H1 (cell line): ENCODE measurements at regions not wholly inside any gene's neighbourhood (a gene's known extent, or its start where the extent isn't known, plus 50 kb on each side); places are given as distances from the start of the nearest gene placed in this dataset.

Source experiments
- CTCF ChIA-PET: fragments of 300-600 bp; sonication (Branson Sonifier 250); formaldehyde crosslinking; loops from one replicate; lab custom pipeline; 2021; ENCODE audit not compliant: partially characterized antibody; lab: Charles Lee
- POLR2A ChIA-PET: fragments of 300-600 bp; sonication (Branson Sonifier 250); formaldehyde crosslinking; loops from one replicate; lab custom pipeline; 2021; ENCODE audit warnings: inconsistent platforms; ENCODE audit not compliant: partially characterized antibody; lab: Charles Lee
- DNase-seq, 2 experiments: peaks; one replicate each; pipeline versions ENCODE4 v3.0.0 to v3.0.0-alpha.2; 2010 to 2022; ENCODE audit warnings: low spot score in 2 of 2, low read depth in 1 of 2, mixed read lengths in 1 of 2
- FAIRE-seq: peaks from 2 replicates; lab custom pipeline; 2011; peaks lifted over from hg19 to GRCh38; lab: Jason Lieb, UNC
- H2AFZ ChIP-seq: 2 replicates; pipeline ENCODE4 v1.8.1; 2012; ENCODE audit warnings: low read length, inconsistent platforms
- H2AK5ac ChIP-seq: 2 replicates; pipeline ENCODE4 v1.6.1; 2013; ENCODE audit warnings: low read depth, low read length
- H2BK120ac ChIP-seq: replicated peaks from 2 replicates; pipeline ENCODE3; 2013; ENCODE audit warnings: low read depth, low read length, inconsistent platforms
- H2BK12ac ChIP-seq: 2 replicates; pipeline ENCODE4 v1.6.1; 2013; ENCODE audit warnings: low read depth, low read length
- H2BK15ac ChIP-seq: 2 replicates; pipeline ENCODE4 v1.6.1; 2013; ENCODE audit warnings: low read length
- H2BK20ac ChIP-seq: 2 replicates; pipeline ENCODE4 v1.6.1; 2013; ENCODE audit warnings: low read length
- H2BK5ac ChIP-seq: 2 replicates; pipeline ENCODE4 v1.6.1; 2013; ENCODE audit warnings: low read depth, low read length
- H3K14ac ChIP-seq: 2 replicates; pipeline ENCODE4 v1.6.1; 2013; ENCODE audit warnings: inconsistent platforms; ENCODE audit not compliant: insufficient read length
- H3K18ac ChIP-seq: 2 replicates; pipeline ENCODE4 v1.6.1; 2013; ENCODE audit warnings: low read length; ENCODE audit errors: extremely low read depth
- H3K23ac ChIP-seq: 2 replicates; pipeline ENCODE4 v1.6.1; 2013; ENCODE audit warnings: inconsistent platforms; ENCODE audit not compliant: insufficient read length
- H3K23me2 ChIP-seq: 2 replicates; pipeline ENCODE4 v1.6.1; 2013; ENCODE audit warnings: low read depth, low read length
- H3K27ac ChIP-seq: 2 replicates; pipeline ENCODE4 v1.6.1; 2011; ENCODE audit warnings: low read depth, low read length, inconsistent platforms
- H3K27me3 ChIP-seq, 4 experiments: replicated peaks in 1 of 4; 1 replicate in 1 of 4; 2 replicates in 3 of 4; pipeline versions ENCODE4 v1.6.1 to v1.8.1; 2011 to 2013; ENCODE audit warnings: low read length in 3 of 4, mild to moderate bottlenecking in 3 of 4, inconsistent platforms in 2 of 4, mixed read lengths in 2 of 4, moderate library complexity in 1 of 4; ENCODE audit not compliant: control insufficient read depth in 3 of 4, insufficient read depth in 3 of 4; ENCODE audit errors: extremely low read depth in 1 of 4
- H3K36me3 ChIP-seq, 4 experiments: 2 replicates each; pipeline versions ENCODE4 v1.6.1 to v1.8.1; 2011 to 2013; ENCODE audit warnings: mild to moderate bottlenecking in 4 of 4, low read length in 3 of 4, moderate library complexity in 2 of 4, control low read depth in 1 of 4, inconsistent platforms in 1 of 4; ENCODE audit not compliant: insufficient read depth in 4 of 4, control insufficient read depth in 2 of 4
- H3K4ac ChIP-seq: replicated peaks from 2 replicates; pipeline ENCODE3; 2013; ENCODE audit warnings: low read length, low read depth, mixed read lengths, inconsistent platforms; ENCODE audit not compliant: insufficient read length
- H3K4me1 ChIP-seq, 4 experiments: replicated peaks in 1 of 4; 1 replicate in 1 of 4; 2 replicates in 3 of 4; pipeline versions ENCODE4 v1.6.1 to v1.8.1; 2011 to 2013; ENCODE audit warnings: low read length in 3 of 4, inconsistent platforms in 2 of 4, mixed read lengths in 1 of 4; ENCODE audit not compliant: insufficient read depth in 4 of 4, control insufficient read depth in 3 of 4
- H3K4me2 ChIP-seq, 2 experiments: 2 replicates each; pipeline versions ENCODE4 v1.6.1 to v1.8.1; 2011 to 2013; ENCODE audit warnings: low read depth in 2 of 2, low read length in 2 of 2, control low read depth in 1 of 2, inconsistent platforms in 1 of 2, mild to moderate bottlenecking in 1 of 2; ENCODE audit not compliant: insufficient read depth in 1 of 2
- H3K4me3 ChIP-seq, 4 experiments: fragments of 200-600, 300-600 bp in 1 of 4; sonication (generic), shearing (Covaris generic), sonication (Bioruptor Twin) in 1 of 4; 2 replicates each; pipeline versions ENCODE4 v1.5.1 to v1.8.1; 2011 to 2016; ENCODE audit warnings: low read length in 4 of 4, low read depth in 3 of 4, control low read depth in 2 of 4, inconsistent platforms in 2 of 4, mild to moderate bottlenecking in 2 of 4, mixed read lengths in 1 of 4, moderate library complexity in 1 of 4; ENCODE audit not compliant: insufficient read depth in 2 of 4; ENCODE audit errors: extremely low read depth in 1 of 4
- H3K56ac ChIP-seq: replicated peaks from 2 replicates; pipeline ENCODE3; 2013; ENCODE audit warnings: low read depth, mild to moderate bottlenecking, mixed read lengths, low read length, inconsistent platforms; ENCODE audit not compliant: insufficient read length
- H3K79me1 ChIP-seq: 2 replicates; pipeline ENCODE4 v1.6.1; 2013; ENCODE audit warnings: low read depth, low read length, control low read depth
- H3K79me2 ChIP-seq, 2 experiments: 2 replicates each; pipeline versions ENCODE4 v1.6.1 to v1.8.1; 2012 to 2013; ENCODE audit warnings: low read length in 2 of 2, mild to moderate bottlenecking in 2 of 2, inconsistent platforms in 1 of 2; ENCODE audit not compliant: insufficient read depth in 2 of 2, control insufficient read depth in 1 of 2
- H3K9ac ChIP-seq, 4 experiments: replicated peaks in 1 of 4; 1 replicate in 1 of 4; 2 replicates in 3 of 4; pipeline versions ENCODE4 v1.6.1 to v1.8.1; 2011 to 2013; ENCODE audit warnings: low read depth in 3 of 4, low read length in 3 of 4, control low read depth in 2 of 4, mild to moderate bottlenecking in 2 of 4, moderate library complexity in 2 of 4, inconsistent platforms in 1 of 4; ENCODE audit errors: extremely low read depth in 1 of 4
- H3K9me3 ChIP-seq, 2 experiments: 2 replicates each; pipeline versions ENCODE4 v1.6.1 to v1.8.1; 2012 to 2013; ENCODE audit warnings: mild to moderate bottlenecking in 2 of 2, moderate library complexity in 2 of 2, control low read depth in 1 of 2, inconsistent platforms in 1 of 2, low read depth in 1 of 2, low read length in 1 of 2, mixed read lengths in 1 of 2; ENCODE audit not compliant: insufficient read depth in 2 of 2
- H4K20me1 ChIP-seq, 2 experiments: replicated peaks in 1 of 2; 2 replicates each; pipeline versions ENCODE3 to v1.8.1; 2011 to 2013; ENCODE audit warnings: inconsistent platforms in 2 of 2, low read length in 2 of 2, mild to moderate bottlenecking in 1 of 2; ENCODE audit not compliant: insufficient read depth in 2 of 2, control insufficient read depth in 1 of 2
- H4K5ac ChIP-seq: 2 replicates; pipeline ENCODE4 v1.6.1; 2013; ENCODE audit warnings: low read length, low read depth, mixed read lengths, inconsistent platforms; ENCODE audit not compliant: insufficient read length
- H4K8ac ChIP-seq: 2 replicates; pipeline ENCODE4 v1.8.0; 2013; ENCODE audit warnings: mild to moderate bottlenecking, moderate library complexity, low read length, inconsistent platforms; ENCODE audit not compliant: insufficient read depth; ENCODE audit errors: extremely low read depth
- H4K91ac ChIP-seq: replicated peaks from 2 replicates; pipeline ENCODE3; 2013; ENCODE audit warnings: low read length, mixed read lengths, inconsistent platforms; ENCODE audit not compliant: insufficient read length
- BRCA1 ChIP-seq: IDR thresholded peaks from 2 replicates; pipeline ENCODE4 v1.6.1; 2012; ENCODE audit warnings: low read depth, low read length, improper control_type of control experiment
- CBX5 ChIP-seq: fragments of 300-800, 300-1000 bp; sonication (generic); IDR thresholded peaks from 2 replicates; pipeline ENCODE4 v1.7.1; 2016; ENCODE audit warnings: antibody characterized with exemption, low read length, low read depth
- JUN ChIP-seq: IDR thresholded peaks from 2 replicates; pipeline ENCODE4 v1.6.1; 2011; ENCODE audit warnings: low read depth, mild to moderate bottlenecking, improper control_type of control experiment, low read length
- KDM1A ChIP-seq: fragments of 200-600, 300-600 bp; sonication (generic); IDR thresholded peaks from 2 replicates; pipeline ENCODE4 v1.7.1; 2016; ENCODE audit warnings: mild to moderate bottlenecking, low read length, borderline replicate concordance
- PHF8 ChIP-seq: fragments of 200-600 bp; sonication (generic); conservative IDR thresholded peaks from 2 replicates; pipeline ENCODE4 v1.7.1; 2012; ENCODE audit warnings: low read depth, mild to moderate bottlenecking, inconsistent platforms, low read length, moderate library complexity
- SUZ12 ChIP-seq: fragments of 200-600 bp; sonication (generic); IDR thresholded peaks from 2 replicates; pipeline ENCODE4 v1.6.1; 2012; ENCODE audit warnings: mild to moderate bottlenecking, inconsistent platforms, low read length, moderate library complexity, mixed read lengths
- TAF1 ChIP-seq: IDR thresholded peaks from 2 replicates; pipeline ENCODE4 v1.6.1; 2011; ENCODE audit warnings: mild to moderate bottlenecking, low read depth, low read length

DNA sequence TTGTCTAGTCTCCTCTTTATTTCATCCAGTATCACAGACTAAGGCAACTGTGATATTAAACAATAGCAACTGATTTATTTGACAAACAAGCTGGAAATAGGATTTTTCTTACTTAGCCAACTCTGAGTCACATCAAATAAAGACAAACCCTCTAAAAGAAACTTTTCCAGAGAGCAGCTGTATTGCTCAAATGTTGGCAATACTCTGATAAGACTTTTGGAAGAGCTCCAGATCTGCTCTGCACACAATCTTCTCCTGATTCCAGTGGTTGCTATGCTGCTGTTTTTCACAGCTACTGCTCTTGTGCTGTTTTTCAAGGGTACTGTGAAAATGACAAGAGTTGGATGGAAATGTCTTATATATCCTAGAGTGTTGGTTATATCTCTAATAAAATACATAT lies 1479.2 kb downstream of the SLITRK5 start:
- no peak overlapping the region for H4K8ac ChIP-seq
- no peak overlapping the region for H2BK120ac ChIP-seq
- ChIA-PET POLR2A (no interaction called here), CTCF (no interaction called here)
- no peaks in the 10 kb centered on the region for H3K23me2 ChIP-seq
- no peak overlapping the region for H3K14ac ChIP-seq
- H3K4ac ChIP-seq: no peak overlapping the region
- TF ChIP-seq CBX5: no peak
- no peak for TF ChIP-seq KDM1A
- no peak for TF ChIP-seq JUN
- no peak for TF ChIP-seq TAF1
- no peak for TF ChIP-seq PHF8
- TF ChIP-seq SUZ12: no peak
- TF ChIP-seq BRCA1: no peak
- no peak overlapping the region for H4K91ac ChIP-seq
- no peaks in the 10 kb centered on the region for H3K79me2 ChIP-seq
- no peak overlapping the region for H3K4me2 ChIP-seq
- no peaks in the 10 kb centered on the region for H3K9me3 ChIP-seq
- H2BK12ac ChIP-seq: no peak overlapping the region
- no peak overlapping the region for H3K18ac ChIP-seq
- H2BK5ac ChIP-seq: no peak overlapping the region
- no peak overlapping the region for H2AFZ ChIP-seq
- no peak overlapping the region for H2BK20ac ChIP-seq
- H3K36me3 ChIP-seq: no peaks in the 10 kb centered on the region
- no peak overlapping the region for H3K56ac ChIP-seq
- H3K23ac ChIP-seq: no peak overlapping the region
- no peak for FAIRE-seq
- H3K4me1 ChIP-seq: no peaks in the 10 kb centered on the region
- no peak overlapping the region for H2AK5ac ChIP-seq
- H4K5ac ChIP-seq: no peak overlapping the region
- no peaks in the 10 kb centered on the region for H3K79me1 ChIP-seq
- H4K20me1 ChIP-seq: no peaks in the 10 kb centered on the region
- H3K4me3 ChIP-seq: no peak overlapping the region
- no peak overlapping the region for H2BK15ac ChIP-seq
- no peaks in the 10 kb centered on the region for H3K27me3 ChIP-seq
- DNase-seq: no peak
- no peak overlapping the region for H3K27ac ChIP-seq
- H3K9ac ChIP-seq: no peak overlapping the region
